Right lobe of liver (tissue), 6 donors: ENCODE measurements at regions not wholly inside any gene's neighbourhood (a gene's known extent, or its start where the extent isn't known, plus 50 kb on each side); places are given as distances from the start of the nearest gene placed in this dataset.

Source experiments
- ATAC-seq, 4 donors: fragments of 200-7000 bp; cut with Tn5 transposase; one replicate each; pipeline ENCODE4 v1.9.1; 2020; ENCODE audit warnings: mild to moderate bottlenecking in 4 of 4, moderate library complexity in 4 of 4
- DNase-seq, 3 donors: peaks; one replicate each; pipeline ENCODE4 v3.0.0-alpha.2; 2020
- H3K27ac ChIP-seq, 3 donors: fragments of 200-600 bp; one replicate each; pipeline ENCODE4 v1.8.0; 2022
- H3K27me3 ChIP-seq, 2 donors: fragments of 200-600 bp; one replicate each; pipeline ENCODE4 v1.8.0; 2022
- H3K36me3 ChIP-seq, 4 donors: fragments of 200-600 bp; sonication (generic) in 1 of 4; one replicate each; pipeline versions ENCODE4 v1.5.1 to v1.8.0; 2017 to 2022; ENCODE audit warnings: control low read depth in 1 of 4
- H3K4me1 ChIP-seq, 4 donors: fragments of 200-600 bp; sonication (generic) in 1 of 4; one replicate each; pipeline versions ENCODE4 v1.5.1 to v1.8.0; 2017 to 2022; ENCODE audit warnings: control low read depth in 1 of 4
- H3K4me3 ChIP-seq, 3 donors: fragments of 200-600 bp; one replicate each; pipeline ENCODE4 v1.8.0; 2022
- H3K9me3 ChIP-seq, 4 donors: fragments of 200-600 bp; sonication (generic) in 1 of 4; one replicate each; pipeline versions ENCODE4 v1.5.1 to v1.8.0; 2017 to 2022; ENCODE audit warnings: control low read depth in 1 of 4
- CTCF ChIP-seq, 4 donors: fragments of 200-600 bp in 3 of 4; fragments of 450-650 bp in 1 of 4; IDR thresholded peaks; one replicate each; pipeline versions ENCODE4 v1.5.1 to v1.8.0; 2016 to 2022; ENCODE audit warnings: antibody characterized with exemption in 4 of 4, mild to moderate bottlenecking in 2 of 4
- POLR2A ChIP-seq: fragments of 450-650 bp; IDR thresholded peaks from one replicate; pipeline ENCODE4 v1.6.1; 2017; ENCODE audit warnings: antibody characterized with exemption, mild to moderate bottlenecking
- WGBS: methylation state at CpG from one replicate; pipeline ENCODE4 v1.1.6; 2018; ENCODE audit warnings: low coverage, low lambda C conversion rate; ENCODE audit not compliant: insufficient coverage; ENCODE audit errors: missing lambda C conversion rate; 5-methylcytosine and 5-hydroxymethylcytosine counted together
- intact Hi-C, 2 donors: fragments of 100-400 bp; cut with DNase I; formaldehyde crosslinking; loops; one replicate each; pipeline versions ENCODE4 v1.11.2 to v1.14.1; 2022
- small RNA-seq, 2 experiments: library from RNA; depleted of rRNA; stranded (forward); fragments of <200 nt; gene quantifications; one replicate each; pipeline ENCODE3, GENCODE V24; 2016
- donor health status: DM: no; HTN: yes; CAD: no.
- donor health status: DM: no; HTN: no; CAD: no.
- donor health status: DM: no; HTN: no; CAD: no.
- donor health status: DM: no; HTN: yes; CAD: no.
- donor health status: DM: no; HTN: yes; CAD: no.

- WGBS, result 72% methylated on average over 3 of the region's 5 CpGs
- DNase-seq (no peak), ATAC-seq (no peak)
- H3K9me3 ChIP-seq, result no peaks in the 10 kb centered on the region
- no peak overlapping the region for H3K27ac ChIP-seq
- no peaks in the 10 kb centered on the region for H3K27me3 ChIP-seq
- intact Hi-C loops, result no loop called here
- peaks cover 0 to 8% (median 2%) of the 10 kb centered on the region in 4 donors for H3K4me1 ChIP-seq
- no peak overlapping the region for H3K4me3 ChIP-seq
- TF ChIP-seq POLR2A (no peak), CTCF (IDR thresholded peaks at IDR 0.05) (no peak)
- no peaks in the 10 kb centered on the region for H3K36me3 ChIP-seq
Measured at GRCh38 chr4:110265001-110265400, 66.6 kb upstream of the ELOVL6 start.

GRCh38 chr4:110260299-110260698 lies 61.9 kb upstream of the ELOVL6 start:
- no peak overlapping the region for H3K4me3 ChIP-seq
- no peaks in the 10 kb centered on the region for H3K36me3 ChIP-seq
- no peak for DNase-seq
- intact Hi-C loops, result no loop called here
- no peaks in the 10 kb centered on the region for H3K9me3 ChIP-seq
- no peak overlapping the region for H3K27ac ChIP-seq
- H3K4me1 ChIP-seq, result no peaks in the 10 kb centered on the region
- no peak for ATAC-seq
- WGBS, result 78% methylated on average over 3 of the region's 4 CpGs
- H3K27me3 ChIP-seq, result no peaks in the 10 kb centered on the region
- TF ChIP-seq POLR2A (no peak), CTCF (IDR thresholded peaks at IDR 0.05) (no peak)

GRCh38 chr4:110250023-110250387 lies 51.6 kb upstream of the ELOVL6 start:
- WGBS, result 27% methylated on average over 5 of the region's 5 CpGs
- Histone ChIP-seq H3K36me3 (no peaks in the 10 kb centered on the region), H3K4me3 (peak overlapping the region in 1 of 3 donors; percentile 11), H3K9me3 (no peaks in the 10 kb centered on the region), H3K27me3 (no peaks in the 10 kb centered on the region), H3K4me1 (peaks cover 0 to 29% (median 7%) of the 10 kb centered on the region in 4 donors), H3K27ac (peak overlapping the region in 1 of 3 donors; percentile 16)
- ATAC-seq (peak; percentile 90 to 97 (median 94)), DNase-seq (peak in 1 of 3 donors; percentile 56)
- intact Hi-C loops, result no loop called here
- TF ChIP-seq CTCF (IDR thresholded peaks at IDR 0.05) (no peak), POLR2A (no peak)

- peaks cover 0 to 29% (median 7%) of the 10 kb centered on the region in 4 donors for H3K4me1 ChIP-seq
- DNase-seq (no peak), ATAC-seq (peak in 1 of 4 donors; percentile 25)
- no peak overlapping the region for H3K4me3 ChIP-seq
- H3K36me3 ChIP-seq, result no peaks in the 10 kb centered on the region
- TF ChIP-seq POLR2A (no peak), CTCF (IDR thresholded peaks at IDR 0.05) (no peak)
- no peak overlapping the region for H3K27ac ChIP-seq
- 71% methylated on average over 4 of the region's 5 CpGs for WGBS
- no peaks in the 10 kb centered on the region for H3K27me3 ChIP-seq
- no peaks in the 10 kb centered on the region for H3K9me3 ChIP-seq
- intact Hi-C loops, result no loop called here
Measured at GRCh38 chr4:110248831-110249253, 50.4 kb upstream of the ELOVL6 start.

Small RNAs in the stretch of these regions (small RNA-seq; reads per million reads assigned to genes)
- gene AC108145.1 (0 reads per million in 2 experiments), gene HSBP1P2 (0 reads per million in 2 experiments), gene RNU6-205P (0 reads per million in 2 experiments)
